HG03060 (cell line): ENCODE measurements at regions not wholly inside any gene's neighbourhood (a gene's known extent, or its start where the extent isn't known, plus 50 kb on each side); places are given as distances from the start of the nearest gene placed in this dataset.
"Not testable (repeated sequence)": the region's sequence is repeated elsewhere in the genome, so short reads cannot be mapped to it uniquely, and the experiment has no call there.

ENCODE experiments used
- ATAC-seq: cut with Tn5 transposase; IDR thresholded peaks from one replicate; pipeline ENCODE4 v1.9.1; 2021; ENCODE audit warnings: low read depth, moderate number of reproducible peaks; ENCODE audit not compliant: unreplicated experiment

- no peak for ATAC-seq
Observed at GRCh38 chr2:226487573-226487972, 312.0 kb downstream of the IRS1 start.

- no peak for ATAC-seq
Observed at GRCh38 chr2:226483745-226484619, 315.6 kb downstream of the IRS1 start.

- no peak for ATAC-seq
Observed at GRCh38 chr2:226483143-226483542, 316.5 kb downstream of the IRS1 start.

- ATAC-seq = no peak
Observed at GRCh38 chr2:226478109-226478809, 321.4 kb downstream of the IRS1 start.

GRCh38 chr2:226477221-226478108 lies 322.2 kb downstream of the IRS1 start:
- ATAC-seq = no peak

GRCh38 chr2:226475650-226476049 lies 324.0 kb downstream of the IRS1 start:
- ATAC-seq = no peak

GRCh38 chr2:226474131-226474530 lies 325.5 kb downstream of the IRS1 start:
- no peak for ATAC-seq

GRCh38 chr2:226471987-226472470 lies 327.6 kb downstream of the IRS1 start:
- no peak for ATAC-seq

- ATAC-seq = no peak
Observed at GRCh38 chr2:226467633-226468032, 332.0 kb downstream of the IRS1 start.

GRCh38 chr2:226467221-226467620 lies 332.4 kb downstream of the IRS1 start:
- no peak for ATAC-seq

GRCh38 chr2:226466589-226466988 lies 333.0 kb downstream of the IRS1 start:
- no peak for ATAC-seq

GRCh38 chr2:226466124-226466523 lies 333.5 kb downstream of the IRS1 start:
- no peak for ATAC-seq

GRCh38 chr2:226464380-226464779 lies 335.2 kb downstream of the IRS1 start:
- no peak for ATAC-seq

GRCh38 chr2:226463154-226463553 lies 336.5 kb downstream of the IRS1 start:
- no peak for ATAC-seq

- ATAC-seq = no peak
Observed at GRCh38 chr2:226461981-226462380, 337.6 kb downstream of the IRS1 start.

- not testable (repeated sequence) for ATAC-seq
Observed at GRCh38 chr2:226456144-226456543, 343.5 kb downstream of the IRS1 start.

- no peak for ATAC-seq
Observed at GRCh38 chr2:226452768-226453167, 346.9 kb downstream of the IRS1 start.

- no peak for ATAC-seq
Observed at GRCh38 chr2:226451486-226451885, 348.1 kb downstream of the IRS1 start.

- no peak for ATAC-seq
Observed at GRCh38 chr2:226450141-226450540, 349.5 kb downstream of the IRS1 start.
